ENCODE measurements at regions not wholly inside any gene's neighbourhood (a gene's known extent, or its start where the extent isn't known, plus 50 kb on each side); places are given as distances from the start of the nearest gene placed in this dataset.

- no peak overlapping the region for H3K4me3 ChIP-seq (ENCODE audit: low read length)
- no peaks in the 10 kb centered on the region for H3K36me3 ChIP-seq (ENCODE audit: insufficient read depth, low read length)
- no peak overlapping the region for H3K4me2 ChIP-seq (ENCODE audit: low read length)
Measured at GRCh38 chr2:196549052-196549451, 90.5 kb upstream of the CCDC150 start.

GRCh38 chr2:196551014-196551413 lies 88.5 kb upstream of the CCDC150 start:
- no peaks in the 10 kb centered on the region for H3K9me3 ChIP-seq (replicated peaks; ENCODE audit: low read length)
- H3K4me3 ChIP-seq (ENCODE audit: low read length): no peak overlapping the region
- H3K9ac ChIP-seq (ENCODE audit: low read depth, low read length): no peak overlapping the region
- H3K4me2 ChIP-seq (ENCODE audit: low read length): no peak overlapping the region
- H3K36me3 ChIP-seq (ENCODE audit: insufficient read depth, low read length): no peaks in the 10 kb centered on the region
- H3K27me3 ChIP-seq (ENCODE audit: control insufficient read depth, insufficient read depth, low read length): no peaks in the 10 kb centered on the region
- no peaks in the 10 kb centered on the region for H3K4me1 ChIP-seq (ENCODE audit: control insufficient read depth, insufficient read depth, low read length)

More at GRCh38 chr2:196549052-196549451, 90.5 kb upstream of the CCDC150 start:
- Histone ChIP-seq H3K27me3 (ENCODE audit: control insufficient read depth, insufficient read depth, low read length) (no peaks in the 10 kb centered on the region), H3K9ac (ENCODE audit: low read depth, low read length) (no peak overlapping the region), H3K4me1 (ENCODE audit: control insufficient read depth, insufficient read depth, low read length) (no peaks in the 10 kb centered on the region), H3K9me3 (replicated peaks; ENCODE audit: low read length) (no peaks in the 10 kb centered on the region)

- Histone ChIP-seq H3K4me3 (ENCODE audit: low read length) (no peak overlapping the region), H3K4me2 (ENCODE audit: low read length) (no peak overlapping the region), H3K36me3 (ENCODE audit: insufficient read depth, low read length) (no peaks in the 10 kb centered on the region), H3K9ac (ENCODE audit: low read depth, low read length) (no peak overlapping the region), H3K4me1 (ENCODE audit: control insufficient read depth, insufficient read depth, low read length) (no peaks in the 10 kb centered on the region), H3K9me3 (replicated peaks; ENCODE audit: low read length) (no peaks in the 10 kb centered on the region), H3K27me3 (ENCODE audit: control insufficient read depth, insufficient read depth, low read length) (no peaks in the 10 kb centered on the region)
Measured at GRCh38 chr2:196555161-196555560, 84.4 kb upstream of the CCDC150 start.

- no peaks in the 10 kb centered on the region for H3K4me1 ChIP-seq (ENCODE audit: control insufficient read depth, insufficient read depth, low read length)
- H3K4me2 ChIP-seq (ENCODE audit: low read length): no peak overlapping the region
- H3K9ac ChIP-seq (ENCODE audit: low read depth, low read length): no peak overlapping the region
- H3K4me3 ChIP-seq (ENCODE audit: low read length): no peak overlapping the region
- H3K27me3 ChIP-seq (ENCODE audit: control insufficient read depth, insufficient read depth, low read length): no peaks in the 10 kb centered on the region
- H3K36me3 ChIP-seq (ENCODE audit: insufficient read depth, low read length): no peaks in the 10 kb centered on the region
- no peaks in the 10 kb centered on the region for H3K9me3 ChIP-seq (replicated peaks; ENCODE audit: low read length)
Measured at GRCh38 chr2:196555726-196556125, 83.8 kb upstream of the CCDC150 start.

- Histone ChIP-seq H3K9ac (ENCODE audit: low read depth, low read length) (no peak overlapping the region), H3K4me2 (ENCODE audit: low read length) (no peak overlapping the region), H3K27me3 (ENCODE audit: control insufficient read depth, insufficient read depth, low read length) (no peaks in the 10 kb centered on the region), H3K4me1 (ENCODE audit: control insufficient read depth, insufficient read depth, low read length) (no peaks in the 10 kb centered on the region), H3K36me3 (ENCODE audit: insufficient read depth, low read length) (no peaks in the 10 kb centered on the region), H3K9me3 (replicated peaks; ENCODE audit: low read length) (no peaks in the 10 kb centered on the region), H3K4me3 (ENCODE audit: low read length) (no peak overlapping the region)
Measured at GRCh38 chr2:196558497-196558896, 81.0 kb upstream of the CCDC150 start.

GRCh38 chr2:196563876-196564275 lies 75.6 kb upstream of the CCDC150 start:
- H3K36me3 ChIP-seq (ENCODE audit: insufficient read depth, low read length): no peaks in the 10 kb centered on the region
- no peak overlapping the region for H3K9ac ChIP-seq (ENCODE audit: low read depth, low read length)
- H3K4me2 ChIP-seq (ENCODE audit: low read length): no peak overlapping the region
- H3K4me3 ChIP-seq (ENCODE audit: low read length): no peak overlapping the region
- no peaks in the 10 kb centered on the region for H3K4me1 ChIP-seq (ENCODE audit: control insufficient read depth, insufficient read depth, low read length)
- no peaks in the 10 kb centered on the region for H3K9me3 ChIP-seq (replicated peaks; ENCODE audit: low read length)
- H3K27me3 ChIP-seq (ENCODE audit: control insufficient read depth, insufficient read depth, low read length): no peaks in the 10 kb centered on the region

- H3K4me1 ChIP-seq (ENCODE audit: control insufficient read depth, insufficient read depth, low read length): no peaks in the 10 kb centered on the region
- no peaks in the 10 kb centered on the region for H3K36me3 ChIP-seq (ENCODE audit: insufficient read depth, low read length)
- no peak overlapping the region for H3K4me3 ChIP-seq (ENCODE audit: low read length)
- no peak overlapping the region for H3K9ac ChIP-seq (ENCODE audit: low read depth, low read length)
- H3K4me2 ChIP-seq (ENCODE audit: low read length): no peak overlapping the region
- H3K9me3 ChIP-seq (replicated peaks; ENCODE audit: low read length): no peaks in the 10 kb centered on the region
- no peaks in the 10 kb centered on the region for H3K27me3 ChIP-seq (ENCODE audit: control insufficient read depth, insufficient read depth, low read length)
Measured at GRCh38 chr2:196565106-196565765, 74.3 kb upstream of the CCDC150 start.

GRCh38 chr2:196565982-196566381 lies 73.5 kb upstream of the CCDC150 start:
- H3K4me1 ChIP-seq (ENCODE audit: control insufficient read depth, insufficient read depth, low read length): no peaks in the 10 kb centered on the region
- H3K9ac ChIP-seq (ENCODE audit: low read depth, low read length): no peak overlapping the region
- no peaks in the 10 kb centered on the region for H3K27me3 ChIP-seq (ENCODE audit: control insufficient read depth, insufficient read depth, low read length)
- H3K4me2 ChIP-seq (ENCODE audit: low read length): no peak overlapping the region
- no peaks in the 10 kb centered on the region for H3K9me3 ChIP-seq (replicated peaks; ENCODE audit: low read length)
- no peak overlapping the region for H3K4me3 ChIP-seq (ENCODE audit: low read length)
- no peaks in the 10 kb centered on the region for H3K36me3 ChIP-seq (ENCODE audit: insufficient read depth, low read length)

- H3K9me3 ChIP-seq (replicated peaks; ENCODE audit: low read length): no peaks in the 10 kb centered on the region
- no peak overlapping the region for H3K9ac ChIP-seq (ENCODE audit: low read depth, low read length)
- H3K4me1 ChIP-seq (ENCODE audit: control insufficient read depth, insufficient read depth, low read length): no peaks in the 10 kb centered on the region
- H3K27me3 ChIP-seq (ENCODE audit: control insufficient read depth, insufficient read depth, low read length): no peaks in the 10 kb centered on the region
- no peak overlapping the region for H3K4me2 ChIP-seq (ENCODE audit: low read length)
- no peak overlapping the region for H3K4me3 ChIP-seq (ENCODE audit: low read length)
- H3K36me3 ChIP-seq (ENCODE audit: insufficient read depth, low read length): no peaks in the 10 kb centered on the region
Measured at GRCh38 chr2:196566961-196567666, 72.4 kb upstream of the CCDC150 start.

- Histone ChIP-seq H3K4me3 (ENCODE audit: low read length) (no peak overlapping the region), H3K4me2 (ENCODE audit: low read length) (no peak overlapping the region), H3K4me1 (ENCODE audit: control insufficient read depth, insufficient read depth, low read length) (no peaks in the 10 kb centered on the region), H3K9ac (ENCODE audit: low read depth, low read length) (no peak overlapping the region), H3K9me3 (replicated peaks; ENCODE audit: low read length) (no peaks in the 10 kb centered on the region), H3K36me3 (ENCODE audit: insufficient read depth, low read length) (no peaks in the 10 kb centered on the region), H3K27me3 (ENCODE audit: control insufficient read depth, insufficient read depth, low read length) (no peaks in the 10 kb centered on the region)
Measured at GRCh38 chr2:196568506-196568905, 71.0 kb upstream of the CCDC150 start.

- Histone ChIP-seq H3K4me3 (ENCODE audit: low read length) (no peak overlapping the region), H3K9ac (ENCODE audit: low read depth, low read length) (no peak overlapping the region), H3K4me2 (ENCODE audit: low read length) (no peak overlapping the region), H3K27me3 (ENCODE audit: control insufficient read depth, insufficient read depth, low read length) (no peaks in the 10 kb centered on the region), H3K36me3 (ENCODE audit: insufficient read depth, low read length) (no peaks in the 10 kb centered on the region), H3K4me1 (ENCODE audit: control insufficient read depth, insufficient read depth, low read length) (peaks cover 9% of the 10 kb centered on the region), H3K9me3 (replicated peaks; ENCODE audit: low read length) (no peaks in the 10 kb centered on the region)
Measured at GRCh38 chr2:196584903-196585302, 54.6 kb upstream of the CCDC150 start.

GRCh38 chr2:196586511-196586991 lies 53.0 kb upstream of the CCDC150 start:
- no peaks in the 10 kb centered on the region for H3K27me3 ChIP-seq (ENCODE audit: control insufficient read depth, insufficient read depth, low read length)
- no peaks in the 10 kb centered on the region for H3K9me3 ChIP-seq (replicated peaks; ENCODE audit: low read length)
- peak overlapping the region; percentile 26 for H3K4me2 ChIP-seq (ENCODE audit: low read length)
- H3K4me1 ChIP-seq (ENCODE audit: control insufficient read depth, insufficient read depth, low read length): peaks cover 9% of the 10 kb centered on the region
- no peak overlapping the region for H3K9ac ChIP-seq (ENCODE audit: low read depth, low read length)
- H3K4me3 ChIP-seq (ENCODE audit: low read length): no peak overlapping the region
- no peaks in the 10 kb centered on the region for H3K36me3 ChIP-seq (ENCODE audit: insufficient read depth, low read length)
